ENCODE measurements at regions not wholly inside any gene's neighbourhood (a gene's known extent, or its start where the extent isn't known, plus 50 kb on each side); places are given as distances from the start of the nearest gene placed in this dataset.

GRCh38 chr2:37454851-37455762 lies 110.7 kb downstream of the QPCT start:
- H3K9me3 Mint-ChIP-seq (ENCODE audit: unreplicated experiment): no peaks in the 10 kb centered on the region
- H3K36me3 Mint-ChIP-seq (ENCODE audit: low read depth, unreplicated experiment): no peaks in the 10 kb centered on the region
- peaks cover 11% of the 10 kb centered on the region for H3K27me3 Mint-ChIP-seq (ENCODE audit: unreplicated experiment)
- peak; percentile 13 for DNase-seq (ENCODE audit: low spot score)
- H3K4me1 Mint-ChIP-seq (ENCODE audit: unreplicated experiment): peaks cover 30% of the 10 kb centered on the region
- no peak for TF ChIP-seq CTCF (IDR thresholded peaks at IDR 0.05; ENCODE audit: unreplicated experiment)
- H3K27ac Mint-ChIP-seq (ENCODE audit: unreplicated experiment): peak overlapping the region; percentile 99
- H3K4me3 Mint-ChIP-seq (ENCODE audit: unreplicated experiment): no peak overlapping the region

GRCh38 chr2:37456479-37456878 lies 112.0 kb downstream of the QPCT start:
- peaks cover 30% of the 10 kb centered on the region for H3K4me1 Mint-ChIP-seq (ENCODE audit: unreplicated experiment)
- H3K9me3 Mint-ChIP-seq (ENCODE audit: unreplicated experiment): no peaks in the 10 kb centered on the region
- no peak for DNase-seq (ENCODE audit: low spot score)
- no peak for TF ChIP-seq CTCF (IDR thresholded peaks at IDR 0.05; ENCODE audit: unreplicated experiment)
- no peaks in the 10 kb centered on the region for H3K36me3 Mint-ChIP-seq (ENCODE audit: low read depth, unreplicated experiment)
- H3K4me3 Mint-ChIP-seq (ENCODE audit: unreplicated experiment): no peak overlapping the region
- peaks cover 11% of the 10 kb centered on the region for H3K27me3 Mint-ChIP-seq (ENCODE audit: unreplicated experiment)
- H3K27ac Mint-ChIP-seq (ENCODE audit: unreplicated experiment): peak overlapping the region; percentile 49

- H3K4me3 Mint-ChIP-seq (ENCODE audit: unreplicated experiment): no peak overlapping the region
- no peaks in the 10 kb centered on the region for H3K9me3 Mint-ChIP-seq (ENCODE audit: unreplicated experiment)
- peaks cover 30% of the 10 kb centered on the region for H3K4me1 Mint-ChIP-seq (ENCODE audit: unreplicated experiment)
- no peak for TF ChIP-seq CTCF (IDR thresholded peaks at IDR 0.05; ENCODE audit: unreplicated experiment)
- H3K27ac Mint-ChIP-seq (ENCODE audit: unreplicated experiment): no peak overlapping the region
- H3K36me3 Mint-ChIP-seq (ENCODE audit: low read depth, unreplicated experiment): no peaks in the 10 kb centered on the region
- peaks cover 8% of the 10 kb centered on the region for H3K27me3 Mint-ChIP-seq (ENCODE audit: unreplicated experiment)
- no peak for DNase-seq (ENCODE audit: low spot score)
Measured at GRCh38 chr2:37457401-37457901, 113.0 kb downstream of the QPCT start.

- no peaks in the 10 kb centered on the region for H3K36me3 Mint-ChIP-seq (ENCODE audit: low read depth, unreplicated experiment)
- H3K27ac Mint-ChIP-seq (ENCODE audit: unreplicated experiment): no peak overlapping the region
- no peaks in the 10 kb centered on the region for H3K9me3 Mint-ChIP-seq (ENCODE audit: unreplicated experiment)
- H3K27me3 Mint-ChIP-seq (ENCODE audit: unreplicated experiment): peaks cover 6% of the 10 kb centered on the region
- no peak for DNase-seq (ENCODE audit: low spot score)
- no peak overlapping the region for H3K4me3 Mint-ChIP-seq (ENCODE audit: unreplicated experiment)
- peaks cover 28% of the 10 kb centered on the region for H3K4me1 Mint-ChIP-seq (ENCODE audit: unreplicated experiment)
- no peak for TF ChIP-seq CTCF (IDR thresholded peaks at IDR 0.05; ENCODE audit: unreplicated experiment)
Measured at GRCh38 chr2:37458133-37458532, 113.7 kb downstream of the QPCT start.

All from endothelial cell (in vitro differentiated cells).